ENCODE measurements at regions not wholly inside any gene's neighbourhood (a gene's known extent, or its start where the extent isn't known, plus 50 kb on each side); places are given as distances from the start of the nearest gene placed in this dataset.

DNA sequence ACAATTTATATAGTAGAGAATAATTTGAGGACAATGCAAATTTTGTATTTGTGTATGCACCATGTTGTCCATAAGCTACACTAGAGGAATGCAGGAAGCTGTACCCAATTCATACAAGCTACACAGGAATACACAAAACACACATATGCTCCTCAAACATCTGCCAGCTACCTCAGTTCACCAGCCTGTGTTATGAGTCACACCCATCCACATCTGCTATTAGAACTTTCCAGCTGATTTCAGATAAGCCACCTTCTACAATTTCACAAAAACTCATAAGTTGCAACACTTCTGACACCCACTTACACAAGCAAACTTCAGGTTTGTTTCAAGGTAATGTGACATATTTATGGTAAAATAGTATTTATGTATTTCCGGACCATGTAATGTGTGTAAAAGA lies 438.9 kb downstream of the SATB2 start:
- TF ChIP-seq, protein P1, sequence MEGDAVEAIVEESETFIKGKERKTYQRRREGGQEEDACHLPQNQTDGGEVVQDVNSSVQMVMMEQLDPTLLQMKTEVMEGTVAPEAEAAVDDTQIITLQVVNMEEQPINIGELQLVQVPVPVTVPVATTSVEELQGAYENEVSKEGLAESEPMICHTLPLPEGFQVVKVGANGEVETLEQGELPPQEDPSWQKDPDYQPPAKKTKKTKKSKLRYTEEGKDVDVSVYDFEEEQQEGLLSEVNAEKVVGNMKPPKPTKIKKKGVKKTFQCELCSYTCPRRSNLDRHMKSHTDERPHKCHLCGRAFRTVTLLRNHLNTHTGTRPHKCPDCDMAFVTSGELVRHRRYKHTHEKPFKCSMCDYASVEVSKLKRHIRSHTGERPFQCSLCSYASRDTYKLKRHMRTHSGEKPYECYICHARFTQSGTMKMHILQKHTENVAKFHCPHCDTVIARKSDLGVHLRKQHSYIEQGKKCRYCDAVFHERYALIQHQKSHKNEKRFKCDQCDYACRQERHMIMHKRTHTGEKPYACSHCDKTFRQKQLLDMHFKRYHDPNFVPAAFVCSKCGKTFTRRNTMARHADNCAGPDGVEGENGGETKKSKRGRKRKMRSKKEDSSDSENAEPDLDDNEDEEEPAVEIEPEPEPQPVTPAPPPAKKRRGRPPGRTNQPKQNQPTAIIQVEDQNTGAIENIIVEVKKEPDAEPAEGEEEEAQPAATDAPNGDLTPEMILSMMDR (IDR thresholded peaks at IDR 0.05; ENCODE audit: insufficient read depth, low read depth, low read length, missing control alignments) = no peak
- no peak for DNase-seq (ENCODE audit: low read depth)
- no peak overlapping the region for H3K4me3 ChIP-seq (ENCODE audit: low read depth, low read length)

DNA sequence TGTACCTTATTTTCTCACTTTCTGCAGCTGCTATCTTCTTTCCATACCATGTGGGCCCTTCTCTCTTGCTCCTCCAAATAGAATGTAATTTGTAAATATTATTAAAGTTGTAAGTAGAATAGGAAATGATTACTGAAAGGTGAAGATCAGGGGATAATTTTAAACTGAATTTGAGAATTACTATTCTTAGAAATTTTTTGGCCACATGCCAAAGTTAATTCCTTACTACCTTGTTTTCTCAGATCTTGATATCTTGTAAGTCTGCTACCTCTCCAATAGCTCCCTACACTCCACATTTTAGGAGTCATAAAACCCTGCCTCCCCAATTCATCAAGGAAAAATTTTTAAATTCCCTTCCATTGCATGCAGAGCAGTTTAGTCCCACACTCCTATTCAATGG lies 442.7 kb downstream of the SATB2 start:
- no peak overlapping the region for H3K4me3 ChIP-seq (ENCODE audit: low read depth, low read length)
- TF ChIP-seq, protein P1 (IDR thresholded peaks at IDR 0.05; ENCODE audit: insufficient read depth, low read depth, low read length, missing control alignments) = no peak
- no peak for DNase-seq (ENCODE audit: low read depth)

DNA sequence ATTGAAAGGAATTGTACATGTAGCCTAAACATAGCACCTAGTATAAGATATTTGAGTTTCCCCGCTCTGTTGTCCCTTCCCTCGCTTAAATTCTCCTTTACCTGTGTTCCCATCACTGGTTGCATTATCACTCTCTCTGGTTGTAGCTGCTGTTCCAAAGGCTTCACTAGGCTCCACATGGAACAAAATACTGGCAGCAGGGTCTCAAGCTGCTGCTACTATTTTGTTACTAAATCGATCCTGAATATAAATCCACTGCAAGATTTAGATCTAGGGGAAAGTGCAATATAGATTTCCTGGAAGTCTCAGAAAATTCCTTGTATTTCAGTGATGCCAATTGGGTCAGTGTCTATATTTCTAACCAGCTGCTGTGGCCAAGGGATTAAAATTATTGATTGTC lies 443.5 kb downstream of the SATB2 start:
- no peak for DNase-seq (ENCODE audit: low read depth)
- no peak overlapping the region for H3K4me3 ChIP-seq (ENCODE audit: low read depth, low read length)
- TF ChIP-seq, protein P1 (IDR thresholded peaks at IDR 0.05; ENCODE audit: insufficient read depth, low read depth, low read length, missing control alignments) = no peak

DNA sequence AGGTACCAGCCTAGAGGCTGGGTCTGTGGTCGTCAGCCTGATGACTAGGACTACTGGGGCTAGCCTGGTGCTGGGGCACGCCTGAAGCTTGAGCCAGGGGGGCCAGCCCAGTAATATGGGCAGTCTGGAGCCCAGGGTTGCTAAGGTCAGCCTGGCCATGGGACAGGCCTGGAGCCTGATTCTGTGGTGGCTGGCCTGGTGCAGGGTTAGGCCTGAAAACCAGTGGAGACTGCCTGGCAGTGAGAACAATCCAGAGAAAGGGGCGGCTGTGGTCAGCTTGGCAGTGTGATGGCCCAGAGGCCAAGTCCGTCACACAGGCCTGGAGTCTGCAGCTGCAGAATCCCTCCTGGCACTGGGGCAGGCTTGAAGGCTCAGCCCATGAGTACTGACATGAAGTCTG lies 445.8 kb downstream of the SATB2 start:
- TF ChIP-seq, protein P1 (IDR thresholded peaks at IDR 0.05; ENCODE audit: insufficient read depth, low read depth, low read length, missing control alignments) = no peak
- DNase-seq (ENCODE audit: low read depth) = no peak
- H3K4me3 ChIP-seq (ENCODE audit: low read depth, low read length) = no peak overlapping the region

DNA sequence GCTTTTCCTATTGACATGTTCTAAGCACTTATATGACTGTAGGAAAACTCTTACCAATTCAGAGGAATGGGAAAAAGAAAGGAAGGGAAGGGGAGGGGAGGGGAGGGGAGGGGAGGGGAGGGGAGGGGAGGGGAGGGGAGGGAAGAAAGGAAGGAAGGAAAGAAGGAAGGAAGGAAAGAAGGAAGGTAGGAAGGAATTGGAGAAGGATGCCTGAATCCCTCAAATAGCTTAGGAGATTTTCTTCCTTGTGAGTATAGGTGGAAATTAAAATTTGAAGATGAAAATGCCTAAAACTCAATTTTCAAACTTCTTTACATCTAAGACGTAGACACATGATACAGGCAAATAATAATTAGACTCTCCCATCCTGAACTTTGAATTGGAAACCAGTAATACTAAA lies 463.1 kb downstream of the SATB2 start:
- no peak for DNase-seq (ENCODE audit: low read depth)
- TF ChIP-seq, protein P1 (IDR thresholded peaks at IDR 0.05; ENCODE audit: insufficient read depth, low read depth, low read length, missing control alignments) = no peak
- H3K4me3 ChIP-seq (ENCODE audit: low read depth, low read length) = no peak overlapping the region

DNA sequence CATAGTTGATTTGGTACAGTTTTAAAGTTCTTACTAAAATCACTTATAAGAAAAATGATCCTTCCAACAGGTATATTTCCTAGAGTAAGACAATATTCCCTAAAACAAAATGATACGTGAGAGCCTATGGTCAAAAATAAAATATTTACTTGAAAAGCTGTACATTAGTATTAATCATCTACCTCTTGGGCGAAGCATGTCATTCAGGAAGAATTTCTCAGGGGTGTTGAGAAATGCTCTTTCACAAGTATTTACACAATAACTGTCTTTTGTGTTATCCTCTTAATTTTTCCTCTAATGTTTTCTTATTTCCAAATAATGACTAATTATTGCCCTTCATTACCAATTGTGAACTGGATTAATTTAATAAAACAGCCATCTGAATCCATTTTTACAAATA lies 466.3 kb downstream of the SATB2 start:
- no peak for DNase-seq (ENCODE audit: low read depth)
- TF ChIP-seq, protein P1 (IDR thresholded peaks at IDR 0.05; ENCODE audit: insufficient read depth, low read depth, low read length, missing control alignments) = no peak
- H3K4me3 ChIP-seq (ENCODE audit: low read depth, low read length) = no peak overlapping the region

DNA sequence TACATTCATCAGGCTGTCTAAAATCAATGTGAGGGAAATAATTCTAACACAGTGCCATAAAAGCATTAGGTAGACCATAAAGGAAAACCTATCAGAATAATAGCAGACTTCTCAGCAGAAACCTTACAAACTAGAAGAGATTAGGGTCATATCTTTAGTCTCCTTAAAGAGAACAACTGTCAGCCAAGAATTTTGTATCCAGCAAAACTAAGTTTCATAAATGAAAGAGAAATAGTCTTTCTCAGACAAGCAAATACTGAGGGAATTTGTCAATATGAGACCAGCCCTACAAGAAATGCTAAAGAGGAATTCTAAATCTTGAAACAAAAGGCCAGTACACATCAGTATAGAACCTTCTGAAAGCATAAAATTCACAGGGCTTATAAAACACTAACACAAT lies 482.0 kb downstream of the SATB2 start:
- TF ChIP-seq, protein P1 (IDR thresholded peaks at IDR 0.05; ENCODE audit: insufficient read depth, low read depth, low read length, missing control alignments) = no peak
- DNase-seq (ENCODE audit: low read depth) = no peak
- no peak overlapping the region for H3K4me3 ChIP-seq (ENCODE audit: low read depth, low read length)

Data from GM12865 (cell line).